Right cardiac atrium (tissue), 5 donors: ENCODE measurements at regions not wholly inside any gene's neighbourhood (a gene's known extent, or its start where the extent isn't known, plus 50 kb on each side); places are given as distances from the start of the nearest gene placed in this dataset.
A peak's percentile ranks its signal among the peaks of the same experiment; 100 is the strongest.
"Not testable (repeated sequence)": the region's sequence is repeated elsewhere in the genome, so short reads cannot be mapped to it uniquely, and the experiment has no call there.

ENCODE experiments used
- ATAC-seq, 2 donors: fragments of 200-7000 bp; cut with Tn5 transposase; one replicate each; pipeline versions ENCODE4 v1.8.0 to v1.9.1; 2020; ENCODE audit warnings: moderate library complexity in 2 of 2, mild to moderate bottlenecking in 1 of 2
- DNase-seq, 3 donors: peaks; one replicate each; pipeline ENCODE4 v3.0.0-alpha.2; 2020
- H3K27ac ChIP-seq: one replicate; pipeline ENCODE4 v1.5.1; 2013; ENCODE audit warnings: mild to moderate bottlenecking, low read length, control low read depth, moderate library complexity
- H3K27me3 ChIP-seq: one replicate; pipeline ENCODE4 v1.6.1; 2013; ENCODE audit not compliant: control insufficient read depth, insufficient read depth
- H3K4me1 ChIP-seq: one replicate; pipeline ENCODE4 v1.6.1; 2013; ENCODE audit warnings: low read length; ENCODE audit not compliant: control insufficient read depth, insufficient read depth
- H3K4me3 ChIP-seq: one replicate; pipeline ENCODE4 v1.5.1; 2013; ENCODE audit warnings: low read length, control low read depth
- H3K9me3 ChIP-seq: one replicate; pipeline ENCODE4 v1.6.1; 2013; ENCODE audit warnings: low read length; ENCODE audit not compliant: control insufficient read depth
- WGBS: extraction: QIAGEN DNeasy Blood & Tissue Kit; methylation state at CpG from one replicate; pipeline ENCODE4 v1.1.7; 2013; 5-methylcytosine and 5-hydroxymethylcytosine counted together
- intact Hi-C, 4 donors: fragments of 100-400 bp; cut with DNase I; formaldehyde crosslinking; loops; one replicate each; pipeline versions ENCODE4 v1.11.0 to v1.14.0; 2022 to 2023
- donor health status: healthy with polysubstance abuse.
- donor health status: DM: no; HTN: yes; CAD: no.
- donor health status: DM: no; HTN: no; CAD: no.
- donor health status: DM: no; HTN: yes; CAD: no; lungs with severe emphysema.
- donor health status: DM: yes; HTN: yes; CAD: no.

DNA sequence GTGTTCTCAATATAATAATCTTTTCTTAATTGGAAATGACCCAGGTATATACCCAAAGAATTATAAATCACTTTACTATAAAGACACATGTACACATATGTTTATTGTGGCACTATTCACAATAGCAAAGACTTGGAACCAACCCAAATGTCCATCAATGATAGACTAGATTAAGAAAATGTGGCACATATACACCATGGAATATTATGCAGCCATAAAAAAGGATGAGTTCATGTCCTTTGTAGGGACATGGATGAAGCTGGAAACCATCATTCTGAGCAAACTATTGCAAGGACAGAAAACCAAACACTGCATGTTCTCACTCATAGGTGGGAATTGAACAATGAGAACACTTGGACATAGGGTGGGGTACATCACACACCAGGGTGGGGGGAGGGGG is 56.8 kb downstream of the SCGB2B2 start:
- H3K4me1 ChIP-seq, H3K4me3 ChIP-seq, H3K27me3 ChIP-seq, H3K9me3 ChIP-seq, DNase-seq, intact Hi-C loops, H3K27ac ChIP-seq, ATAC-seq: not testable (repeated sequence)

DNA sequence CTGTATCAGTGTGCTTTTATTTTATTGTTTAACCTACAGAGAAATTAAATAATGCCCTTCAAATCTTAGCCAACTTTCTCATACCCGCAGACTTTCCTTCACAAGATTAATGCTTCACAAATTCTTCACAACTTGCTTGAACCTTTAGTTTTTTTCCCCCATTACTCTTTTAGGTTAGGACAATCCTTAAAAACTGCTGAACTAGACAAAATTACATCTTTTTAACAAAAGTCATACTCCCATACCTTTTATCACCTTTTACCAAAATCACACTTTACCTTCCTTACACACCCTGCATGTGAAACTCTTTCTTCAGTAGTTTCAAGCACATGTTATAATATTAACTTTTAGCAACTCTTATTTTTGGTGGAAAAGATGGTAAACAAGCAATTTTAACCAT is 58.5 kb downstream of the SCGB2B2 start:
- no peak overlapping the region for H3K27ac ChIP-seq
- no peaks in the 10 kb centered on the region for H3K4me1 ChIP-seq
- H3K27me3 ChIP-seq = no peaks in the 10 kb centered on the region
- intact Hi-C loops = no loop called here
- 97% methylated on average over 1 of the region's 1 CpG for WGBS
- no peak for DNase-seq
- no peak overlapping the region for H3K4me3 ChIP-seq
- H3K9me3 ChIP-seq = no peaks in the 10 kb centered on the region
- ATAC-seq = no peak

DNA sequence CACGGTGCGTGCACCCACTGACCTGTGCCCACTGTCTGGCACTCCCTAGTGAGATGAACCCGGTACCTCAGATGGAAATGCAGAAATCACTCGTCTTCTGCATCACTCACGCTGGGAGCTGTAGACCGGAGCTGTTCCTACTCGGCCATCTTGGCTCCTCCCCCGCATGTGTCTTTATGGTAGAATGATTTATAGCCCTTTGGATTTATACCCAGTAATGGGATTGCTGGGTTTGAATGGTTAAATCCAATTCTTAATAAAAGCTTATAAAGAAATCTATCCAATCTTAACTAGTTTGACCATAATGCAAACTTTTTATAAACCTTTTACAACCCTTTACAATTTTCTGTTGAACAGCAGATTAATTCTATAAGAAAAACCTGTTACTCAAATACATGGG is 59.0 kb downstream of the SCGB2B2 start:
- H3K27me3 ChIP-seq, H3K27ac ChIP-seq, intact Hi-C loops, H3K4me3 ChIP-seq, H3K9me3 ChIP-seq, H3K4me1 ChIP-seq, ATAC-seq, DNase-seq: not testable (repeated sequence)
- 86% methylated on average over 8 of the region's 8 CpGs for WGBS

DNA sequence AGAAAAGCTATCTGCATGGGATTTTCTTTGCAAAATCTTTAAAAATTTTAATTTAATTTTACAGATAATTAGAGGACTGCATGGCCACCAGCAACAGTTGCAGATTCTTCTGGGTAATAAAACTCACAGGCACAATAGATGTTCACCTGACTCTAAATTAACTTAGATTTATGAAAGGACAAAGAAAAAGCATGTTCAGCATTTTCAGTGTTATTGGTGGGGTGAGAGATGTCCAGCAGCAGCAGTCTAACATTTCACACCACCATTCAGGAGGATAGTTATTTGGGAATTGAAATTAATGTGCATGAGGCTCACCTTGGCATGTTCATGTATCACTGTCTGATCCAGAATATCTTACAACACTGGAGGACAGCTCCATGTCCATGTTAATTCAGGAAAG is 74.0 kb downstream of the SCGB2B2 start:
- ATAC-seq (no peak), DNase-seq (no peak)
- Histone ChIP-seq H3K4me1 (no peaks in the 10 kb centered on the region), H3K9me3 (no peaks in the 10 kb centered on the region), H3K27me3 (no peaks in the 10 kb centered on the region), H3K4me3 (no peak overlapping the region), H3K27ac (no peak overlapping the region)
- intact Hi-C loops = no loop called here

DNA sequence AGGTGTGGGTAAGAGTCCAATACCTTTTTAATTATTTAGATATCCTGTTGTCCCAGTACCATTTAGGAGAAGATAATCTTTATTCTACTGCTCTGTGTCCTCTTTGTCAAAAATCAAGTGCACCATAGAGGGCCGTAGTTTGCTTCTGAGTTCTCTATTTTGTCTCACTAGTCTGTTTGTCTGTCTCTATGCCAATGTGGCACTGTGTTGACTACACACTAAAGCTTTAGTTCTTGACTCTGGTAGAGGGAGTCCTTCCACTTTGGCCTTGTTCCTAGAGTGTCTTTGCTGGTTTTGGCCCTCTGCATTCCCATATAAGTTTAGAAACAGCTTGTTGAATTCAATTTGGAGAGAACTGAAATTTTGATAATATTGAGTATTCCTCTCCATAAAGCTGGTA is 75.9 kb downstream of the SCGB2B2 start:
- H3K9me3 ChIP-seq = no peaks in the 10 kb centered on the region
- ATAC-seq = no peak
- DNase-seq = no peak
- no peaks in the 10 kb centered on the region for H3K4me1 ChIP-seq
- no peak overlapping the region for H3K27ac ChIP-seq
- intact Hi-C loops = no loop called here
- H3K27me3 ChIP-seq = no peaks in the 10 kb centered on the region
- 62% methylated on average over 1 of the region's 1 CpG for WGBS
- H3K4me3 ChIP-seq = no peak overlapping the region

DNA sequence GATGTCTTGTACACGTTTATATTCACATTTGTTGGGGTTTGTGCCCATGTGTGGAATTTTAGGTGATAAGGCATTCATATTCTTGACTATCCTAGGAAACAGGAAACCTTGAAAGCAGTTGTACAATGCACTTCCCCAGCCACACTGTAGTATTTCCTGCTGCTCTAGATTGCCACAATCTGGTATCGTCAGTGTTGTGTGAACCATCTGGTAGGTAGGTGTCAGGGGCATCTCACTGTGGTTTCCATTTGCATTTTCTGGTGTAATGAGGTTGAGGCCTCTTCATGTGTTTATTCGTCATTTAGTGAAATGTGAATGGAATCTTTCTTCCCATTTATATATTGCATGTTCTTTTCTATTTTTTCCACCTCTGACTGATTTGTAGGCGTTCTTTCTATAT is 76.6 kb downstream of the SCGB2B2 start:
- Histone ChIP-seq H3K27ac (no peak overlapping the region), H3K27me3 (no peaks in the 10 kb centered on the region), H3K9me3 (no peaks in the 10 kb centered on the region), H3K4me3 (no peak overlapping the region), H3K4me1 (no peaks in the 10 kb centered on the region)
- intact Hi-C loops = no loop called here
- WGBS = 69% methylated on average over 4 of the region's 4 CpGs
- ATAC-seq = no peak
- DNase-seq = no peak

DNA sequence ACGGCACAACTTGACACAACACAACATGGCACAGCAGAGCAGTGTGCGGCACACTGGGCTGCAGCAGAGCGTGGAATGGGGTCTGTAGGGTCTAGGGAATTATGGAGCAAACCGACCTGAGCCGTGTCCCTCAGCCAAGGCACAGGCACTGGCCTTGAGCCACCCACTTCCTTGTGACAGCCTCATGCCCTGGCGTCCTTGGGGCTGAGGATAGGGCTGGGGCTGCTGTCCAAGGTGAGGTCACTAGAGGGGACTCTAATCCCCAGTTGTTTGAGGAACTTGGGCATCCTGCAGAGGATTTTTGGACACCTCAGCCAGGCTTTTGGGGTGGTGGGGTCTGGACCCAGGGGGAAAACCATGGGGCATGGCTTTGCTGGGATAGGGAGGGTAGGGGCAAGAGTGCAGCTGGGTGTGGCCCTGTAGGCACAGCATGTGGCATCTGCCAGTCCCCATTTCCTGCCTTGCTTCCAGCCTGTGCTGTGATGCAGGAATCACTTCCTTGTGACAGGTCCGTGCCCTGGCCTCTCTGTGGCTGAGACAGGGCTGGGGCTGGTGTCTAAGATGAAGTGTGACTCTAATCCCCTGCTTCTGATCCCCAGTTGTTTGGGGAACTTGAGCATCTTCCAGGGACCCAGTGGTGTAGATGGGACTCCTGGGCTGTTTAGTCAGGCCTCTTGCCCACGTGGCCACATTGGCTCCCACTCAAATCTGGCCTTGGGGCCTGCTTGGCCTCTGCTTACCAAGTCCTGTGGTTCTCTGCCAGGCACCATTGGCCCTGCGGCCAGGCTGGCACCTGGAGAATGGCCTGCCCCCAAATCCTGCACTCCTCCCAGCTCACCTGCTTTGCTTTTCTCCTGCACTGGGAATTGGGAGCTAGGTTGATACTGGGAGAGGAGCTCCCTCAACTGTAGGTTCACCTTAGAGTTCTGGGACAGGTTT is 78.5 kb downstream of the SCGB2B2 start:
- intact Hi-C loops = no loop called here
- DNase-seq (peak in 2 of 3 donors; percentile 54 to 65), ATAC-seq (peak in 1 of 2 donors; percentile 12)
- no peak overlapping the region for H3K4me3 ChIP-seq
- no peaks in the 10 kb centered on the region for H3K9me3 ChIP-seq
- H3K27ac ChIP-seq = no peak overlapping the region
- no peaks in the 10 kb centered on the region for H3K4me1 ChIP-seq
- no peaks in the 10 kb centered on the region for H3K27me3 ChIP-seq
- 77% methylated on average over 9 of the region's 9 CpGs for WGBS

DNA sequence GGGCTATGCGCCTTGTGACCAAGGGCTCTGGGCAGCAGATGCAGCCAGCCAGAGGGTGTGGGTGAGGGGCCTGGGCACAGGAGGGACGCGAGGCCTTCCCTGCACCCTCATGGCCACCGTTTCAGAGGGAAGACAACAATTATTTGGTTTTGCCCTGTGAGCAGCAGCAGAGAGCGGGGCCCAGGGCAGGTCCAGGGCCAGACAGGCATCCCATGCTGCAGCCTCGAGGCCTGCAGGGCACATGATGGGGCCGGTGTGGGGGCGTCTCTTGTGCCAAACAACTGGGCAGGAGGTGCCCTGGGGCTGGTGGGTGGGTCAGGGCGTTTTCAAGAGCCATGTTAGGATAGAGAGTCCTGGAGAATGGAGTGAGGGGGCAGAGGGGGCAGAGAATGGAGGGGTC is 79.4 kb downstream of the SCGB2B2 start:
- no peak overlapping the region for H3K4me3 ChIP-seq
- H3K27ac ChIP-seq = no peak overlapping the region
- intact Hi-C loops = no loop called here
- no peaks in the 10 kb centered on the region for H3K9me3 ChIP-seq
- no peak for DNase-seq
- 86% methylated on average over 9 of the region's 9 CpGs for WGBS
- ATAC-seq = no peak
- no peaks in the 10 kb centered on the region for H3K27me3 ChIP-seq
- H3K4me1 ChIP-seq = no peaks in the 10 kb centered on the region

DNA sequence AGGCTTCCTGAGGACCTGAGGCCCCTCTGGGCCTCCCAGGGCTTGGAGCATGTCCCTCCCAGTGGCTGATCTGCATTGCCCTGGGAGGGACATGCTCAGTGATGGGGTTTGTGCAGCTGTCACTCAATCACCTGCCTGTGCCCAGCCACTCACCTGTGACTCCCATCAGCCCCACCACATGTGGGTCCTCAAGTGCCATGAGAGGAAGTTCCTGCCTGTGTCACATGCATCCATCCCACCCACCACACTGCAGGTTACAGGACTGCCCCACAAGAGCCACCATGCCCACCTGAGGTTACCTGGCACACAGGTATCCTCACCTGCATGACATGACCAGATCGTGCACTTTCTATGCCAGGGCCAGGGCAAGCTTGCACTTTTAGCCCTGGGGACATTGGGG is 80.0 kb downstream of the SCGB2B2 start:
- 93% methylated on average over 1 of the region's 1 CpG for WGBS
- no peak overlapping the region for H3K27ac ChIP-seq
- intact Hi-C loops = no loop called here
- no peak for DNase-seq
- no peak for ATAC-seq
- H3K4me1 ChIP-seq = no peaks in the 10 kb centered on the region
- H3K9me3 ChIP-seq = no peaks in the 10 kb centered on the region
- H3K27me3 ChIP-seq = no peaks in the 10 kb centered on the region
- no peak overlapping the region for H3K4me3 ChIP-seq

DNA sequence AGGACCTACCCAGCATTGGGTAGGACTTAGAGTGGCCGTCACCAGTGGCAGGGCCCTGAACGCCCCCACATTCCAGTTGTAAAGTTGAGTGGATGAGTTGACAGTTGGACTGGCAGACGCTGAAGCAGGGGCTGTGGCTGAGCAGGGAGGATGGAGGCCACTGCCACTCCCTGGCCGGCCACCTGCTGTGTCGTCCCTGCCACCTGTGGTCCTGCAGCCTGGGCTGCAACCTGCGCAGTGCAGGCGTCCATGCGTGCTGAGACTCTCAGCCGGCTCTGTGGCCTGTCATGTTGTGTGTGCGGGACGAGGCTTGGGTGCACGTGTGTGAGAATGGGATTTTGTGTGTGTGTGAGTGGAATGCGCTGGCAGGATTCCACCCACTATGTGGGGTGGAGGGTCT is 80.8 kb downstream of the SCGB2B2 start:
- no peak for DNase-seq
- 91% methylated on average over 13 of the region's 13 CpGs for WGBS
- intact Hi-C loops = no loop called here
- Histone ChIP-seq H3K4me3 (no peak overlapping the region), H3K27ac (no peak overlapping the region), H3K27me3 (no peaks in the 10 kb centered on the region), H3K9me3 (no peaks in the 10 kb centered on the region), H3K4me1 (no peaks in the 10 kb centered on the region)
- ATAC-seq = no peak

DNA sequence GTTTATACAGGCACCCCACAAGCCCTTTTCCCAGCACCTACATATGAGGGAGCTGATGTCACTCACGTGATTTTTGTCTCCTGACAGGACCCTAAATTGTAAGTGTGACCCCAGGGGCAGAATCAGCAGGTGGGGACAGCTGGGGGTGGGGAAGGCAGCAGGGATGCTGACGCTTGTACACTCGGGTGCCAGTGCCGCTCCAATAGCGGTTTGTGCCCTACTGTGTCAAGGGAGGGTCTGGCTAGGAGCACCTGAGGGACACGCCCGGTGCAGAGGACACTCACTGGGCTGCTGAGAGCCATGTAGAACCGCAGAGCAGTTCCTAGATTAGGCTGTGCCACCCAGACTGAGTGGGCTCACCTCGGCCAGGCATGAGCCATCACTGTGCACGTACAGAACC is 81.3 kb downstream of the SCGB2B2 start:
- Histone ChIP-seq H3K27ac (no peak overlapping the region), H3K27me3 (no peaks in the 10 kb centered on the region), H3K4me3 (no peak overlapping the region), H3K9me3 (no peaks in the 10 kb centered on the region), H3K4me1 (no peaks in the 10 kb centered on the region)
- intact Hi-C loops = no loop called here
- 77% methylated on average over 10 of the region's 10 CpGs for WGBS
- no peak for ATAC-seq
- no peak for DNase-seq

DNA sequence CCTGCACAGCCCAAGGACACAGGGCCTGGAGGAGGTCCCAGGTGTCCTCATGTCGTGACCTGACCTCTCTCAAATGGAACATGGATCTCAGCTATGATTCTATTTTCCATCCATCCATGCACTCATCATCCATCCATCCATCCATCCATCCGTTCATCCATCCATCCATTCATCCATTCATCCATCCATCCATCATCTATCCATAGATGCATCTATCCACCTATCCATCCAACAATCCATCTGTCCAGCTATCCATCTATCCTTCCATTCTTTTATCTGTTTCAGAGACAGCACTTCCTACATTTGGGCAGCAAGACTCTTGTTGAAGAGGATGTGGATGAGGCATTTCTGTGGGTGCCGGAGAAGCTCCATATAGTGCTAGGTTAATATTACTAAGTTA is 86.7 kb downstream of the SCGB2B2 start:
- intact Hi-C loops = no loop called here
- Histone ChIP-seq H3K27me3 (no peaks in the 10 kb centered on the region), H3K27ac (no peak overlapping the region), H3K4me3 (no peak overlapping the region), H3K4me1 (no peaks in the 10 kb centered on the region), H3K9me3 (no peaks in the 10 kb centered on the region)
- ATAC-seq (no peak), DNase-seq (no peak)
- WGBS = 89% methylated on average over 3 of the region's 3 CpGs
